Kidney tubule cell (primary cell): ENCODE measurements at regions not wholly inside any gene's neighbourhood (a gene's known extent, or its start where the extent isn't known, plus 50 kb on each side); places are given as distances from the start of the nearest gene placed in this dataset.

Source experiments
- DNase-seq: peaks from one replicate; pipeline ENCODE4 v3.0.0-alpha.2; 2018; ENCODE audit warnings: low spot score

DNA sequence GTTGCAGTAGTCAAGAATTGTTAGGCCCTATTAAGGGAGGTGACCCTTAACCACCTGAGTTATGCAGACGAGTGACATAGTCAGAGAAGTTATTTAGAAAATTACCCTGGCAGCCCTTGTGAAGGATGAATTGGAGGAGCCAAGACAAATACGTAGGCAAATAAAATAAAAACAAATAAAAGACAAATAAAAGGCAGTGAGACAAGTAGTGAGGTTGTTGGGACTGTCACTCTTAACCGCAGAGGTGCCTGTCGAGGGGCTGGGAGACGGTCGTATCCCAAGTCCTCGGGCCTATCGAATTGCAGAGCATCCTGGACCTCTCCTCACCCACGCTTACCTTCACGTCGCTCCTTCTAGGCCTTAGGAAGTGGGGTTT lies 58.0 kb upstream of the ZC4H2 start:
- peak; percentile 12 for DNase-seq
